Activated CD4-positive, alpha-beta T cell treated with anti-CD3 and anti-CD28 coated beads for 24 hours (primary cell): ENCODE measurements at regions not wholly inside any gene's neighbourhood (a gene's known extent, or its start where the extent isn't known, plus 50 kb on each side); places are given as distances from the start of the nearest gene placed in this dataset.

Experiments
- DNase-seq, 2 donors: peaks; one replicate each; pipeline ENCODE4 v3.0.0-alpha.2; 2020; ENCODE audit warnings: low read depth in 2 of 2

- DNase-seq, result no peak
These were observed 981.5 kb downstream of the SORCS1 start for GRCh38 chr10:106183041-106183440.

- DNase-seq, result no peak
These were observed 982.0 kb downstream of the SORCS1 start for GRCh38 chr10:106182542-106182941.

- DNase-seq, result no peak
These were observed 983.0 kb downstream of the SORCS1 start for GRCh38 chr10:106181501-106181900.

GRCh38 chr10:106179430-106179829, 985.1 kb downstream of the SORCS1 start:
- DNase-seq, result no peak

- no peak for DNase-seq
These were observed 988.6 kb downstream of the SORCS1 start for GRCh38 chr10:106175760-106176377.

GRCh38 chr10:106173838-106174237, 990.7 kb downstream of the SORCS1 start:
- DNase-seq, result no peak

GRCh38 chr10:106169241-106169640, 995.3 kb downstream of the SORCS1 start:
- DNase-seq, result no peak

GRCh38 chr10:106167946-106168345, 996.6 kb downstream of the SORCS1 start:
- no peak for DNase-seq

GRCh38 chr10:106158241-106158640, 1006.3 kb downstream of the SORCS1 start:
- DNase-seq, result no peak

- no peak for DNase-seq
These were observed 1017.5 kb downstream of the SORCS1 start for GRCh38 chr10:106147021-106147420.

GRCh38 chr10:106139915-106140314, 1024.6 kb downstream of the SORCS1 start:
- no peak for DNase-seq

GRCh38 chr10:106136175-106136574, 1028.3 kb downstream of the SORCS1 start:
- no peak for DNase-seq

- no peak for DNase-seq
These were observed 1030.0 kb downstream of the SORCS1 start for GRCh38 chr10:106134326-106135000.

GRCh38 chr10:106133451-106133850, 1031.1 kb downstream of the SORCS1 start:
- DNase-seq, result no peak

GRCh38 chr10:106132956-106133355, 1031.5 kb downstream of the SORCS1 start:
- no peak for DNase-seq

- no peak for DNase-seq
These were observed 1049.8 kb downstream of the SORCS1 start for GRCh38 chr10:106114656-106115186.

- DNase-seq, result no peak
These were observed 1053.3 kb downstream of the SORCS1 start for GRCh38 chr10:106111246-106111645.

- DNase-seq, result no peak
These were observed 1056.8 kb downstream of the SORCS1 start for GRCh38 chr10:106107706-106108105.

- no peak for DNase-seq
These were observed 1058.4 kb downstream of the SORCS1 start for GRCh38 chr10:106106114-106106513.

- DNase-seq, result no peak
These were observed 1074.7 kb downstream of the SORCS1 start for GRCh38 chr10:106089855-106090254.

GRCh38 chr10:106086391-106086790, 1078.1 kb downstream of the SORCS1 start:
- no peak for DNase-seq

- no peak for DNase-seq
These were observed 1080.9 kb downstream of the SORCS1 start for GRCh38 chr10:106083572-106083971.

GRCh38 chr10:106082865-106083264, 1081.6 kb downstream of the SORCS1 start:
- no peak for DNase-seq
